Cerebellar cortex (tissue), 1 donor: ENCODE measurements at regions not wholly inside any gene's neighbourhood (a gene's known extent, or its start where the extent isn't known, plus 50 kb on each side); places are given as distances from the start of the nearest gene placed in this dataset.

Source experiments
- DNase-seq: peaks from one replicate; pipeline ENCODE4 v3.0.0-alpha.2; 2015; ENCODE audit warnings: low spot score

DNA sequence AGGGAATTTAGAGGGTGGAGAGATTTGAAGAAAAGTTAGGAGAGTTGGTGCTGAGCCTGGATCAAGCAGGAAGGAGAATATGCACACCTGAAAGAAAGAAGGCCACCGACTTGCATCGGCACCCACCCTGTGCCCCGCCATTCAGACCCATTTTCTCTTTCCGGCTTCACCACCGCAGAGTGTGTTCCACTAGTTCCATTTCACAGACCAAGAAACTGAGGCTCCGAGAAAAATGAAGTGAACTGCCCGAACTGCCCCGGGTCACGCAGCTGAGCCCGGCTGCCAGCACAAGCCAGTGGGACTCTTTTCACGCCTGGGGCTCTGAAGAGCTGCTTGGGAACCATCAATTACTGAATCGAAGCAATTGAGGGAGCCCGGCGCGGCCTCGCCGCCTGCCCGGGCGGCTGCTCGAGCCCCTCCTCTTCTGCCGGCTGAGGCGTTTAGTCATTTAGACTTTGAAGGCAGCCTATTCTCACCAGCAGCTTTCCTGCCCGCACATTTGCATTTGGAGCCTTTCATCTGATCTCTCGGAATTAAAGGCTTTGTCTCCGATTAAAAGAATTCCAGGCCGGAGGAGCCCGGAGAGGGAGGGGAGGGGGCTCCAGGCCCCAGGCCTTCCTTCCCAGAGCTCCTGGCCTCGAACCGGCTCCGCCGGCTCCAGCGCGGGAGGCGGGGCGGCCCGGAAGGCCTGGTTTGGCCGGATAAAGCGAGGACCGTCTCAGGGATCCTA lies 140.2 kb upstream of the PJA1 start:
- no peak for DNase-seq

DNA sequence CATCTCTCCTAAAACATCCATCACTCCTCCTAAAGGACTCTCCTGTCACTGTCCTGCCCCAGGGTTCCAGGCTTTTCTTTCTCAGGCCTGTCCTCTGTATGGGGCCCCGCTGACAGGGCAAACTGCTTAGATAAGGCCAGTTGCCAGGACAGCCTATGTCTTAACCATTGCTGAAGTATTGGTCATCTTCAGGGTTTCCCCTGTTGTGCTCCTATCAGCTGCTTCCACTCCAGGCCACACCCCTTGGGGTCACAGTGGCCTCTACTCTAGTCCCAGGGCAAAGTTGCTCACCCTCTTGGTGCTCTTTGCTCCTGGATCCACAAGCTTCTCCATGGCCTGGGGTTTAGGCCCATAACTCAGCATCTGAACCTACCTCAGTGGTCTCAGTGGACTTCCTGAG lies 138.0 kb upstream of the PJA1 start:
- no peak for DNase-seq

DNA sequence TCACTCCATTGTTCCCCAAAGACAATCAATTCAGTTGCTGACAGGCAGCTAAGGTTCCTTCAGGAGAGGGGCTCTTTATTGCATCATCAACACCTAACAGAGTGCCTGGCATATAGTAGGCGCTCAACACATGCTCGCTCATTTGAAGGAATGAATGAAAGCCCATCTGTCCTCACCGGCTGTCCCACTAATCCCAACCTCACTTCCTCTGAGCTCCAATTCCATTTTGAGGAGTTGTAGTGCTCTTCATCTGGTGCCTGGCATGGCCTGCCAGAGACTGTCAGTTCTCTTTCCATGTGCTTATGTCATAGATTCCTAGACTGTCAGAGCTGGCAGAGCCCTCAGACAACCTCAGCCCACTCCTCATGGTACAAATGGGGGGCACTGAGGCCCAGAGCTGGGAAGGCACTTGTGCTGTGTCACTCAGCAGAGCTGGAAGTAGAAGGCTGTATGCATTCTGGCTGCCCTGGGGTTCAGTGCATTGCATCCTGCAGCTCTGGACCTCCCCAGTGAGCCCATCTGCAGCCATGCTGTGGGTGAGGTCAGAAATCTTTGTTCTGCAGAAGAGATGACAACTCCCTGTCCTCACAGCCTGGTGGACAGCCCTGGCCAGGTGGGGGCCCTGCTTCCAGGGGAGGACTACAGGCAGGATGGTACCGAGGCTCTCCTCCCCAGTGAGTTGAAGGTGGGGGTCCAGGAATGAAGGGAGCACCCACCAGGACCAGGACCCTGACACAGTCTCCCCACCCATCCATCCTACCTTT lies 134.9 kb upstream of the PJA1 start:
- DNase-seq = no peak

DNA sequence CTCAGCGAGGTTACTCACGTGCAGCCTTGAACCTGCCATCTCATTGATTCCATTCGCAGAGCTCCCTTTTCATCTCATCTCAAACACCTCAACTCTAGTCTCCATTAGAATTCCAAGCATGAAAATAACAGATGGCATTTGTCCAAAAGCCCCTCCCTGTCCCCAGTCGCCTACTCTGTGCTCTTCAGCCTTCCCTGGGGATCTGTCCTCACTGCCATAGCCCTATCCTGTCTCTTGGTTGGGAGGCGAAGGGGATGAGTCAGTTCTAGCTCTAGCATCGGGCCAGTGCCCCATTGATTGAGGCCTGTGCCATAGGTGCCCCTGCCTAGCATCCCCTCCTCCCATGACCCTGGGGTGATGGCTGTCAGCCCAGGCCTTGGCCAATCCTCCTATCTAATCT lies 134.0 kb upstream of the PJA1 start:
- DNase-seq = no peak

DNA sequence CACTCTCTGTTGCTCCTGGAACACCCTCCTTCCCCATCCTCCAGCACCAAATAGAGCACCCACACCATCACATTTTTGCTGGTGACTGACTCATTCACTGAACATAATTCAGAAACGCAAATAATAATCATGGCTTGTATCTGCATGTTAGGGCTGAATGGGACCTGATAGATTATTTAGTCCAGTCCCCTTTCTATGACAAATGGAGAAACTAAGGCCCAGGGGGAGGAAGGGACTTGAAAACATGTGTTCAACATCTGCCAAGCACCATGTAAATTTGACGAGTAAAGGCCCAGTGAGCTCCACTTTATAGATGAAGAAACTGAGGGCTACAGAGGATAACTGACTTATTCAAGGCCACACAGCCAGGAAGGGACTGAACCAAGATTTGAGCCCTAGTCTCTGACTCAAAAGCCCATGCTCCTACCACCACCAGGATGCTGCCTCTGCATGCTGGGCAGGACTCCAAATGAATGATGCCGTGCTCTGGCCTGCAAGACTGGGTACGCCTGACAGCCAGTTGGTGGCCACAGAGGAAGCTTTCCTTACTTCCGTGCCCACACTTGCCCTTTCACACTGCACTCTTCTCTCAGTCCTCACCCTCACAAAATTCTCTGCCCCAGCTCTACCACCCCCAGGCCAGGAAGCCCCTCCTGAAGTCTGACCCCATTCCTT lies 133.3 kb upstream of the PJA1 start:
- no peak for DNase-seq

DNA sequence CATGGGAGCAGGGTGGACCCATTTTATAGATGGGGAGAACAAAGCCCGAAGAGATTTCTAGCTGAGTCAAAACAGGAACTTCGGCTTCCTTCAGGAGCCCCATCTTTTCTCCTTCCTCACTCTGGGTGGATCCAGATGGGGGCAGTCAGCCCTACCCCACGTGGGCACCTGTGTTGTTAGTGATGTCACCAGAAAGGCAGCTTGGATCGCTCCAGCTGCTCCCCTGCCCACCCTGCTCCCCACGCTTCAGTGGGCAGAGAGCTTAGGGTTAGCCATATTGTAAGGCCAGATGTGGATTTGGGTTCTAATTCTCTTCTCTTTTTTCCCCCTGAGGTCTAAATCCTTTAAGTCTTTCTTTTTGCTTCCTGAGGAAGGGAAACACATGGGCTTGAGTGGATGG lies 132.3 kb upstream of the PJA1 start:
- DNase-seq = no peak

DNA sequence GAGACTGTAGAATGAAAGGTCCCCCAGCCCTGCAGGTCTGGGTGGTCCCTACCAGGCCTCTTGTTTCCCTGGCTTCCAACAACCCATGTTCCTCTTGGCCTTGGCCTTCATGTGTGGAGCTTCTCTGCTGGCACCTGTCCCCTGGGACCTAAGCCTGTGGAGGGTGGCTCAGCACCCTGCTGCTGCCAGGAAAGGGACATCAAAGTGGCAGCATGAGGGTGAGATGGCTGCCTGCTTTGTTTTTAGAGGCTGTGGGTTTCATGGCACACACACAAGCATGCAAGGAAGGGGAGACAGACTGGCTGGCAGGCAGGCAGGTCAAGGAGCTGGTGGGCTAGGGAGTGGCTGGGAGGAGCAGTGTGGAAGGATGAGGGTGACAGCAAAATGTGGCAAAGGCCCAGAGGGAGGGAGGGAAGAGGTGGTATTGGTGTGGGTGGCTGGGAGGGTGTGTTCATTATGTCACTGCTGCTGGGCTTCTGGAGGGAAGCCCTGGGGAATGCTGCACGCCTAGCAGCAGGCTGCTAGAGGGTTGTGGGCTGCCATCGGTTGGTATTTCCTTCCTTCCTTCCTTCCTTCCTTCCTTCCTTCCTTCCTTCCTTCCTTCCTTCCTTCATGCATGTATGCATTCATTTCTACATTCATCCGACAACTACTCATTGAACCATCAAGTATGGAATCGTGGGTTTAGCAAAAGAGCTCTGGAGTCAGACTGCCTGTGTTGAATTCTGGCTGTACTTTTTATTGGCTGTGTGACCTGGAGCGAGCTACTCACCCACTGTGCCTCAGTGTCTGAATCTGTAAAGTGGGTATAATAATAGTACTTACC lies 128.7 kb upstream of the PJA1 start:
- no peak for DNase-seq

DNA sequence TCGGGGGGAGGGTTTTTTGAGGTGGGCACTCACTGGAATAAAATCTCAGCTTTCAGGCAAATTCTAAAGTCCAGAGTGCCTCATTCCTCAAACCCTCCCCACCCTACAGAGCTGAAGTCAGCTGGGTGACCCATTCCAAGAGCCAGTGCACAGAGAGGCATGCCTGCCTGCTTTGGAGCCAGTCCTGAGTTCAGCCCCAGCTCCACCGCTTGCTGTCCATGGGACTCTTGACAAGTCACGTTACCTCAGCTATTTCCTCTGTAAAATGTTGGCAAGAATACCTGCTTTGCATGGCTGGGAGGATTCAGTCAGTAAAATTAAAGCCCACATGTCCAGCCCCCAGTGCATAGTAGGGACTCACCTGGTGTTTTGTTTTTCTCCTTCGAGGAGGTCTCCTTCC lies 125.9 kb upstream of the PJA1 start:
- no peak for DNase-seq

DNA sequence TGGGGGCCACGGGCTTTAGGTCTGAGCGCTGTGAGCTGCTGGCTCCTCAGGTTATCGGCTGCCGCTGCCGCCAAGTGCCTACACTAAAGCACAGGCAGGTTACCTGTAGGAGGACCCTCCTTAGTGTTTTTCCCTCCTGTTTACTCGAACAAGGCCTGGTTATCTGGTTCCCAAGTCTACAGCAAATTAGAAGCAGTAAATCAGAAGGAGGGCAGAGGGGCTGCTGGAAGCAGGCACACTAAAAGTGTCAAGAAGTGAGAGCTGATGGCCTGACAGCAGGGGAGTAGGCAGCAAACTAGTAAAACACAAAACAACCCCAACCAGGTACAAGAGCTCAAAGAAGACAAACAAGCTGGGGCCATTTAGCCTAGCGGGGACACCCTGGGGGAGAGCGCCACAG lies 125.0 kb upstream of the PJA1 start:
- no peak for DNase-seq

DNA sequence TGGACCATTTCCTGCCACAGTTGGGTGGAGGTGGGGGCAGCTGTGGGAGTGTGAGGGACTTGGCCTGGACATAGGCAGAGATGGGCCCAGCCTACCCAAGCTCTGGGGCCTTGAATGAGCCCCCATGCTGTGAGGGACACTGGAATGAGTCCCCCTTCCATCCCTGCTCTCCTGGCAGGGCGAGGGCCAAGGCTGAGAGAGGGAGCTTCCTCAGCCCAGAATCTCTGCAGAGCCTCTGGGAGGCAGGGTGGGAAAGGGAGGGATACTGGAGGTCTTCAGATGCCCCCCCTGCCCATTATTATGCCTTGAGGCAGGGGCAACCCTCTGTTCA lies 124.5 kb upstream of the PJA1 start:
- no peak for DNase-seq

DNA sequence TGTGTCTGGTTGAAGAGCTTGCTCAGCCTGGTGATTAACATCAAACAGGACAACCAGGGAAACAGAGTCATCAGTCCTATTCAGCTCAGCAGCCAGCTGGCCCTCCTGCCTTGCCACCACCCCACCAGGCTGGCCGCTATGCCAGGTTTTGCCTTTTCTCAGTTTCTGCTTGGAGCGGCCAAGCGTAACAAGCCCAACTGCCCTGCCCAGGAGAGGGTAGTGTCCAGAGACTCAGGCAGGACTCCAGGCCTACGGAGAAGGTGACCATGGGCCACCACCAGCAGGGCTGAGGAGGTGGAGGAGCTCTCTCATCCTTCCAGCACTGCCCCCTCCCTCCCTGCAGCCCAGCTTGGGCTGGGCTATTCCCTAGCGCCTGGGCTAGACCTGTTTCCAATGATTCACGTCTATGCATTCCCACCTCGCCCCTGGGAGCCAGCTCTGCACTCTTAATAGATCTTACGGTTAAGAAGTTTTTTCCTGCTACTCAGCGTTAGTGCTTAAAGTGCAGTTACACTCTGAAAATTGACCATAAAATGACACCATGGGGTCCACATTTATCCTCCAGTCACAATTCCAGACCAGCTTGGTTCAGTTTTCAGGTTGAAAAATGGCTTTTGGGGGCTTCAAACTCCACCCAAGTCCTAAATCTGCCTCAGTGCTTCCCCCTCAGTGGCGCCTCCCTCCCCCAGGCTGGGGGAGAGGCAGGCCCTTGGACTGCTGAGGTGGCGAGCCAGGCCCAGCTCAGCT lies 124.0 kb upstream of the PJA1 start:
- peak; percentile 1 for DNase-seq

DNA sequence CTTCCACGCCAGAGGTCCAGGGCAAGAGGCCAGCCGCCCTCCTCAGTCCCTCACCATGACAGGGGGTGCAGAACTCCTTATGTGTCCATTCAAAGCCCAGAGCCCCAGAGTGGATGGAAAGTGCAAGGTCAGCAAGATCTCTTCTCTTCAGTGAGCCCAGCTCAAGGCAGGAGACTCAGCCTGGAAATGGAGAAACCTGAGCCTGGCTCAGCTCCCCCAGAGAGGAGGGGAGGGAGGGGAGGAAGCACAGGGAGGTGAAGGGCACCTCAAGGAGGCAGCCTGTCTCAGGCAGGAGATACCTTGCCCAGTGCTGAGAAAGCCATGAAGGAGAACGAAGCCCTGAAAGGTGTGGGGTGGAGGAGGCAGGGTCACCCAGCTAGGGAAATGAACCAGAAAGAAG lies 121.8 kb upstream of the PJA1 start:
- no peak for DNase-seq

DNA sequence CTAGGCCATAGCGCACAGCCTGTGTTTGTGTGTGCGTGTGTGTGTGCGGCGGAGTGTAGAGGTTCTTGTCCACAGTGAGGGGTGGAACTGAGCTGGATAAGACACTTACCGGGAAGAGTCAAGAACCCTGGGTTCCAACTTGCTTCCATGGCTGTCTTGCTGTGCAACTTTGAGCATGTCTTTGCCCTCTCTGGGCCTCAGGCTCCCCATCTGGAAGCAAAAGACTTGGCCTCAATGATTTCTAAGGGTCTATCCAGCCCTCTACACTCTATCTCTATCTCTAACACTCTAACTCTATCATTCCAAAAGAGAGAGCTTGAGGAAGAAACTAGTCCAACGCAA lies 121.3 kb upstream of the PJA1 start:
- no peak for DNase-seq

DNA sequence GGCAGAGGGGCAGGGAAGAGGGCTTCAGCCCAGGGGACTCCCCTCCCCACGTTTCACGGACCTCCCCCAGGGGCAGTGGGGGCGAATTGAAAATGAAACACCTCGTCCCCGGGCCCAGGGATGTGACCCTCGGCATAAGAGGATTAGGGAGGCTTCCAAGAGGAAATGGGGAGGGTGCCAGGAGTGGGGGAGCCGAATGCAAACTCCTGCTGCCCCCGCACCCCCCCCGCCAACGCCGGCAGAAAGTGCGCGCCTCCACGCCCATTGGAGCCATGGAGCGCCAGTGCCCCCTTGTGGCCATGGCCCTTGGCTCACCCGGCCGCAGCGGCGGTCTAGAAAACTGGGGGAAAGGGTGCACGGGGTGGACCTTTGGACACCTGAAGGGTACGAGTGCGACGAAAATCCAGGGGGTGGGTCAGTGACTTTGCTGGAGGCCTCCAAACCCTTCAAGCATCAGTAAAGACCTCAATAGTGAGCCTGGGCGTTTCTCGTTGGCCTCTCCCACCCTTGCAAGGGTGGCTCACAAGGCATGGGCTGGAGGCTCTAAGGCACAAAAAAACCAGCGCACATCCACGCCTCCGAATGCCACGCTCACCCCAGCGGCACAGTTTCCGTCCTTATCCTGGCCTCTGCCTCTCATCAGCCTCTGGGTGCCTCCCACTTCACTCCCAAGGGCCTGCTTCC lies 120.8 kb upstream of the PJA1 start:
- peak; percentile 18 for DNase-seq

DNA sequence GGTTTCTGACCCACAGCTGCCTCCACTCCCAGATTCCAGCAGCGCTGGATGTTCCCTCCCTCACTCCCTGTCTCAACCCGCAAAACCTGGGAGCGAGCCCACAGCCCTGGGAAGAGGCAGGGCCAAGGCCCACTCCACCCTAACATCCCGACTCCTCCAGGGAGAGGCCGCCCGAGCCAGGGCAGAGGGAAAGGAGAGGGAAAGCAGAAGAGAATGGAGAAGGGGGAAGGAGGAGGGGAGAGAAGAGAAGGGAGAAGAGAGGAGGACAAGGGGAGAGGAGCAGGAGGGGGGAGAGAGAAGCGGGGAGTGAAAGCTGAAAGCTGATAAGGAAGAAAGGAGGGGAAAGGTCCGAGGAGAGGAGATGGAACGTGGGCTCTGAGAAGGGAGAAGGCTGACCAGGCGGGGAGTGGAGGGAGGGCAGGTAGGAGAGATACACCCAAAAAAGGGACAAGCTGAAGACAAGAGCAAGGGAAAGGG lies 120.2 kb upstream of the PJA1 start:
- no peak for DNase-seq

DNA sequence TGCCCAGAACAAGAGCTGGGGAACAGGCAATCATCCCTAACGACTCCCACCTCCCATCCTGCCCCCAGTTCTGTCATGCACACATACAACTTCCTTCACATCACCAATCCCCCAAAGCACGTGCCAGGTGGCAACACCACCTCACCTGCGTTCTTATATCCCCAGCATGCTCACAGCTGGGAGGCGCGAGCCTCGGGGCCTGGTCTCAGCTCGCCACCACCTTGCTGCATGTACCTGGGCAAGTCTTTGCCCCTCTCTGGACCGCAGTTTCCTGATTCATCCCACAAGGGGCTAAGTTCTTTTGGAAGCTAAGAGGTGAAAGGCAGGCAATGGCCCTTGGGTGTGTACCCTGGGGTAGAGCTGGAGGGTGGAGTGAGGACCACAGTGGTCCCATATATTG lies 119.2 kb upstream of the PJA1 start:
- DNase-seq = no peak

DNA sequence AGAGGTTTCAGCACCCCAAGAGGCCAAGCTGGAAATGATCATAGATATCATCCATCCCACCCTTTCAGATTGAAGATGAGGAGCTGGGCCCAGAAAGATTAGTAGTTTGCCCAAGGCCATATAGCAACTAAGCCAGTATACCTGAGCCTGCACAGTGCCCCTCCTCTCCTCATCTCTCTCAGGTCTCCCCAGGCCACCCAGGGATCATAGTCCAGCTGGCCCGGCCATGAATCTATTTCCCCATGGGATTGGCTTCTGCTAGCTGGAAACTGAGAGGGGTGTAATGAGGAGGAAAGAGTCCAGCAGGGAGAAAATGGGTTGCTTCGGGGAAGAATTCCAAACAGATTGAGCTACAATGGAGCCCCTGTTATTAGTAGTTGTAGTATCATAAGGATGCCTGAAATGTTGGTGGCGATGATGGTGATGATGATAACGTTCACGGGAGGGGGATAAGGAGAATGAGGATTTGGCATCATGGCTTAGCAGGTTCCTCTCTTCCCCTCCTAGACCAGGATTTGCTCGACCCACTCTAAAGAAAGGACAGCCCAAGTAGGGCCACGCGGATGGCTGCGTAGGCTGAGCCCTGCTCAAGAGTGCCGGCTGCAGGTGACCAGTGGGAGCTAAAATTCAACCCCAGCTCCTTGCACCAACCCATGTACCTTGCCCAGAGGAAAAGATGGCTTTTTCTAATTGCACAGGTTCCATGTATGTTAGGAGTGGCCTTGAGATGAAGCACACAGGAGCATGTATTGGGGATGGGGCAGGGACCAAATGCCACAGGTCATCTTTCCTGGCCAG lies 117.8 kb upstream of the PJA1 start:
- peak; percentile 2 for DNase-seq

DNA sequence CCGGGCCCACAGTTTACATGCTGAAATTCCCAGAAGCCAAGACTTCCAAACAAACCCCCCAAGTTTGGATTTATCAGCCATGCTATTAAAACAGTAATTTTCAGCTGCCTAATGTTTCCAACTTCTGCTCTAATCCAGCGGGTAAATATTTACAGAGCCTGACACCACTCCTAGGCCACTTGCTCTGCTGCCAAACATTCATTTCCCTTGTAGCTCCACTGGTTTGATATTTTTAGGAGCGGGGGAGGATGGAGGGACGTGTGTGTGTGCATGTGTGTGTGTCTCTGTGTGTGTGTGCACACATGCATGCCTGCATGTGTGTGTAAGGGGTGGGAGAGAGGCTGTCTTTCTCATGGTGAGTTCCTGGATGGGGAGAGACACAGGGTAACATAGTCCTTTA lies 115.7 kb upstream of the PJA1 start:
- no peak for DNase-seq

DNA sequence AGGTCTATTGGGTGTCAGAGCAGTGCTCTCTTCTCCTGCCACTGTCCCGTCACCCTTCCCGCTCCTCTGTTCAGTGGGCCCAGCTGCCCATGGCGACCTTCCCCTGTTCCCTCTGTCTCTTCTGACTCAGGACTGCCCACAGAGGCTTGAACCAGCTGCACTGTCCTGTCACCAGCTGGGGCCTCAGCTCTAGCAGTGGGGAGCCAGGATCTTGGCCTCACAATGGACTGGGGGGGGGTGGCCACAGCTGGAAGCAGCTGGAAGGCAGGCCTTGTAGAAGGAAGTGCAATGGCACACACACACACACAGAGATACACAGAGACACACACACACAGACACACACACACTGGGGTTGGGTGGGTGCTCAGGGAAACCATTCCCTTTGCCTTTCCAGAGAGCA lies 114.0 kb upstream of the PJA1 start:
- DNase-seq = no peak

DNA sequence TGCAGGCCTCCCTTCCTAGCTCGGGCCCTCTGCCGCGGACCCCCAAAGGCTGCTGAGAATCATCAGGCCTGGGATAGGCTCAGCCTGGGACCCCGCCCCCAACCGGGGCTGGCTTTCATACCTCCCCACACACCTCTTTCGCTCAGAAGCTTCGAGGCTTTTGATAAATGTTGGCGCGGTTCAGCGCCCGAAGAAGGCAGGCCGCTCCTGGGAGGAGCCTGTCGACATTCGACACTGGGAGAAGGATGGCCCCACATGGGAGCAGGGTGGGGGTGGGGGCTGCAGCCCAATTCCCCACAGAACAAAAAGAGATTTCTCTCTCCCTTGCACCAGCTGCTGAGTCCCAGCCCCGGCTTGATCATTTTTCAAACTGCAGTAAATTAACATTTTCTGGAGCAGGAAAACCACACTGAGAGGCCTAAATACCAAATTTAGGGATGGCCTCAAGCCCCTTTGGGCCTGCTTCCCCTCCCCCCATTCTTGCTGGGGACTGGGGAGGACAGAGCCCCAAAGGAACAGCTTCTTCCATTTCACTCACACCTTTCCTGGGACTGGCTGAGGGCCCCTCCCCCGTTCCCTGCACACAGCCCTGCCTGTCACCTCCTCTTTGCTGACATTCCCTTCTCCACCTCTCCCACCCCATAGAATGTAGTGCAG lies 112.9 kb upstream of the PJA1 start:
- DNase-seq = no peak
